ENCODE measurements at regions not wholly inside any gene's neighbourhood (a gene's known extent, or its start where the extent isn't known, plus 50 kb on each side); places are given as distances from the start of the nearest gene placed in this dataset.

GRCh38 chr3:110806924-110807323 lies 264.7 kb upstream of the NECTIN3 start:
- TF ChIP-seq POLR2AphosphoS5 (IDR thresholded peaks at IDR 0.05), result no peak
- no peak for TF ChIP-seq POLR2A (IDR thresholded peaks at IDR 0.05)
- TF ChIP-seq, protein P1, sequence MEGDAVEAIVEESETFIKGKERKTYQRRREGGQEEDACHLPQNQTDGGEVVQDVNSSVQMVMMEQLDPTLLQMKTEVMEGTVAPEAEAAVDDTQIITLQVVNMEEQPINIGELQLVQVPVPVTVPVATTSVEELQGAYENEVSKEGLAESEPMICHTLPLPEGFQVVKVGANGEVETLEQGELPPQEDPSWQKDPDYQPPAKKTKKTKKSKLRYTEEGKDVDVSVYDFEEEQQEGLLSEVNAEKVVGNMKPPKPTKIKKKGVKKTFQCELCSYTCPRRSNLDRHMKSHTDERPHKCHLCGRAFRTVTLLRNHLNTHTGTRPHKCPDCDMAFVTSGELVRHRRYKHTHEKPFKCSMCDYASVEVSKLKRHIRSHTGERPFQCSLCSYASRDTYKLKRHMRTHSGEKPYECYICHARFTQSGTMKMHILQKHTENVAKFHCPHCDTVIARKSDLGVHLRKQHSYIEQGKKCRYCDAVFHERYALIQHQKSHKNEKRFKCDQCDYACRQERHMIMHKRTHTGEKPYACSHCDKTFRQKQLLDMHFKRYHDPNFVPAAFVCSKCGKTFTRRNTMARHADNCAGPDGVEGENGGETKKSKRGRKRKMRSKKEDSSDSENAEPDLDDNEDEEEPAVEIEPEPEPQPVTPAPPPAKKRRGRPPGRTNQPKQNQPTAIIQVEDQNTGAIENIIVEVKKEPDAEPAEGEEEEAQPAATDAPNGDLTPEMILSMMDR (IDR thresholded peaks at IDR 0.05), result no peak
